ENCODE measurements at regions not wholly inside any gene's neighbourhood (a gene's known extent, or its start where the extent isn't known, plus 50 kb on each side); places are given as distances from the start of the nearest gene placed in this dataset.

- DNase-seq (ENCODE audit: low read depth) = no peak
- no peak overlapping the region for H3K4me3 ChIP-seq (ENCODE audit: low read length)
- no peak for TF ChIP-seq CTCF (IDR thresholded peaks at IDR 0.05; ENCODE audit: insufficient read depth, low read depth, low read length, missing control alignments)
Measured at GRCh38 chr7:25294624-25295023, 66.3 kb upstream of the NPVF start.

- no peak overlapping the region for H3K4me3 ChIP-seq (ENCODE audit: low read length)
- DNase-seq (ENCODE audit: low read depth) = no peak
- no peak for TF ChIP-seq CTCF (IDR thresholded peaks at IDR 0.05; ENCODE audit: insufficient read depth, low read depth, low read length, missing control alignments)
Measured at GRCh38 chr7:25295387-25295786, 67.1 kb upstream of the NPVF start.

- no peak overlapping the region for H3K4me3 ChIP-seq (ENCODE audit: low read length)
- TF ChIP-seq CTCF (IDR thresholded peaks at IDR 0.05; ENCODE audit: insufficient read depth, low read depth, low read length, missing control alignments) = no peak
- no peak for DNase-seq (ENCODE audit: low read depth)
Measured at GRCh38 chr7:25296086-25296485, 67.8 kb upstream of the NPVF start.

GRCh38 chr7:25297278-25297677, 69.0 kb upstream of the NPVF start:
- DNase-seq (ENCODE audit: low read depth) = no peak
- H3K4me3 ChIP-seq (ENCODE audit: low read length) = no peak overlapping the region
- TF ChIP-seq CTCF (IDR thresholded peaks at IDR 0.05; ENCODE audit: insufficient read depth, low read depth, low read length, missing control alignments) = no peak

GRCh38 chr7:25303281-25304181, 75.2 kb upstream of the NPVF start:
- DNase-seq (ENCODE audit: low read depth) = no peak
- no peak for TF ChIP-seq CTCF (IDR thresholded peaks at IDR 0.05; ENCODE audit: insufficient read depth, low read depth, low read length, missing control alignments)
- no peak overlapping the region for H3K4me3 ChIP-seq (ENCODE audit: low read length)

GRCh38 chr7:25304691-25305090, 76.4 kb upstream of the NPVF start:
- no peak overlapping the region for H3K4me3 ChIP-seq (ENCODE audit: low read length)
- no peak for TF ChIP-seq CTCF (IDR thresholded peaks at IDR 0.05; ENCODE audit: insufficient read depth, low read depth, low read length, missing control alignments)
- no peak for DNase-seq (ENCODE audit: low read depth)

- no peak overlapping the region for H3K4me3 ChIP-seq (ENCODE audit: low read length)
Measured at GRCh38 chr7:25305831-25306230, 77.5 kb upstream of the NPVF start.

More at GRCh38 chr7:25305831-25306230, 77.5 kb upstream of the NPVF start:
- TF ChIP-seq CTCF (IDR thresholded peaks at IDR 0.05; ENCODE audit: insufficient read depth, low read depth, low read length, missing control alignments) = no peak
- peak; percentile 39 for DNase-seq (ENCODE audit: low read depth)
